ENCODE measurements at regions not wholly inside any gene's neighbourhood (a gene's known extent, or its start where the extent isn't known, plus 50 kb on each side); places are given as distances from the start of the nearest gene placed in this dataset.

DNA sequence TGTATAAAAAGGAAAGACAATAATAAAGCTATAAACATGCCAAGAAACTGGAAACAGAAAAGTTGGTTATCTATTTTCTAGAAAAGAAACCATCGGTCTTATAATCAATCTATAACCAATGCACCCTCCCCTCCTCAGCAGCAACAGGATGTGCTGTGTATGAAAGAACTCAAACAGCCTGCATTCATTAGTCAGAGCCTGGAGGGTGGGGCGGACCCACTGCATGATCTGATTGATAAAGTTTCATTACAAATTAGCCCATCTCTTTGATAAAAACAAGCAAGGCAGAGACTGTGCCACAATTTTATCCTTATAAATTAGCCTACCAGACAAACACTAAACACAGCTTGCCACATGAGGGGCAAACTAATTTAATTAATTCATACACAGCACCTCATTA lies 448.1 kb downstream of the BCAT1 start:
- TF ChIP-seq, protein P1, sequence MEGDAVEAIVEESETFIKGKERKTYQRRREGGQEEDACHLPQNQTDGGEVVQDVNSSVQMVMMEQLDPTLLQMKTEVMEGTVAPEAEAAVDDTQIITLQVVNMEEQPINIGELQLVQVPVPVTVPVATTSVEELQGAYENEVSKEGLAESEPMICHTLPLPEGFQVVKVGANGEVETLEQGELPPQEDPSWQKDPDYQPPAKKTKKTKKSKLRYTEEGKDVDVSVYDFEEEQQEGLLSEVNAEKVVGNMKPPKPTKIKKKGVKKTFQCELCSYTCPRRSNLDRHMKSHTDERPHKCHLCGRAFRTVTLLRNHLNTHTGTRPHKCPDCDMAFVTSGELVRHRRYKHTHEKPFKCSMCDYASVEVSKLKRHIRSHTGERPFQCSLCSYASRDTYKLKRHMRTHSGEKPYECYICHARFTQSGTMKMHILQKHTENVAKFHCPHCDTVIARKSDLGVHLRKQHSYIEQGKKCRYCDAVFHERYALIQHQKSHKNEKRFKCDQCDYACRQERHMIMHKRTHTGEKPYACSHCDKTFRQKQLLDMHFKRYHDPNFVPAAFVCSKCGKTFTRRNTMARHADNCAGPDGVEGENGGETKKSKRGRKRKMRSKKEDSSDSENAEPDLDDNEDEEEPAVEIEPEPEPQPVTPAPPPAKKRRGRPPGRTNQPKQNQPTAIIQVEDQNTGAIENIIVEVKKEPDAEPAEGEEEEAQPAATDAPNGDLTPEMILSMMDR (IDR thresholded peaks at IDR 0.05), result no peak
- TF ChIP-seq POLR2A (IDR thresholded peaks at IDR 0.05) (no peak), POLR2AphosphoS5 (IDR thresholded peaks at IDR 0.05) (no peak)

Measured in breast epithelium (tissue), 3 donors.